ENCODE measurements at regions not wholly inside any gene's neighbourhood (a gene's known extent, or its start where the extent isn't known, plus 50 kb on each side); places are given as distances from the start of the nearest gene placed in this dataset.

- peaks cover 14% of the 10 kb centered on the region for H3K9me3 Mint-ChIP-seq (ENCODE audit: unreplicated experiment)
- H3K36me3 Mint-ChIP-seq (ENCODE audit: unreplicated experiment) = peaks cover 5% of the 10 kb centered on the region
- DNase-seq = no peak
- TF ChIP-seq, protein P1, sequence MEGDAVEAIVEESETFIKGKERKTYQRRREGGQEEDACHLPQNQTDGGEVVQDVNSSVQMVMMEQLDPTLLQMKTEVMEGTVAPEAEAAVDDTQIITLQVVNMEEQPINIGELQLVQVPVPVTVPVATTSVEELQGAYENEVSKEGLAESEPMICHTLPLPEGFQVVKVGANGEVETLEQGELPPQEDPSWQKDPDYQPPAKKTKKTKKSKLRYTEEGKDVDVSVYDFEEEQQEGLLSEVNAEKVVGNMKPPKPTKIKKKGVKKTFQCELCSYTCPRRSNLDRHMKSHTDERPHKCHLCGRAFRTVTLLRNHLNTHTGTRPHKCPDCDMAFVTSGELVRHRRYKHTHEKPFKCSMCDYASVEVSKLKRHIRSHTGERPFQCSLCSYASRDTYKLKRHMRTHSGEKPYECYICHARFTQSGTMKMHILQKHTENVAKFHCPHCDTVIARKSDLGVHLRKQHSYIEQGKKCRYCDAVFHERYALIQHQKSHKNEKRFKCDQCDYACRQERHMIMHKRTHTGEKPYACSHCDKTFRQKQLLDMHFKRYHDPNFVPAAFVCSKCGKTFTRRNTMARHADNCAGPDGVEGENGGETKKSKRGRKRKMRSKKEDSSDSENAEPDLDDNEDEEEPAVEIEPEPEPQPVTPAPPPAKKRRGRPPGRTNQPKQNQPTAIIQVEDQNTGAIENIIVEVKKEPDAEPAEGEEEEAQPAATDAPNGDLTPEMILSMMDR (IDR thresholded peaks at IDR 0.05; ENCODE audit: partially characterized antibody, unreplicated experiment) = no peak
- no peak overlapping the region for H3K27ac Mint-ChIP-seq (ENCODE audit: unreplicated experiment)
- no peaks in the 10 kb centered on the region for H3K27me3 Mint-ChIP-seq (ENCODE audit: unreplicated experiment)
- H3K4me3 Mint-ChIP-seq (ENCODE audit: unreplicated experiment) = no peak overlapping the region
- peaks cover 10% of the 10 kb centered on the region for H3K4me1 Mint-ChIP-seq (ENCODE audit: low read depth, unreplicated experiment)
These were observed 102.8 kb upstream of the PFN2 start for GRCh38 chr3:150073513-150073912.

DNA sequence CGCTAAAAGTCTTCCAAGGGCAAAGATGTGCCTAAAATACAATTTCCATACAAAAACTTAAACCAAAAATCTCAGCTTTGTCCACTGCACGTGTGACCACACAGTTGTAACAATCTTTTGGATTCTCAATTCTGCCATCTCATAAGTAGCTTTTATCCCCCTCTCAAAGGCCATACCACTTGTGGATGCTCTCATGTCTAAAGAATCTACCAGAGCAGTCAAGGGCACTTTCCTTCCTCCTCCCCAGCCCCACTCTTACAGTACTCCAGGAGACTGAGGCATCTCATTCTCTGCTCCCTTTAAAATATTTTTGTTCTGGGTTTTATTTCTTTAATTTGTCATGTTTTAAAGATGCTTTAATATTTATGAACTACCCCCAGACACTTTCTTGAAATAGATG, 102.3 kb upstream of the PFN2 start:
- Mint-ChIP-seq H3K9me3 (ENCODE audit: unreplicated experiment) (peaks cover 14% of the 10 kb centered on the region), H3K4me3 (ENCODE audit: unreplicated experiment) (no peak overlapping the region), H3K4me1 (ENCODE audit: low read depth, unreplicated experiment) (peaks cover 13% of the 10 kb centered on the region), H3K27ac (ENCODE audit: unreplicated experiment) (no peak overlapping the region), H3K27me3 (ENCODE audit: unreplicated experiment) (no peaks in the 10 kb centered on the region), H3K36me3 (ENCODE audit: unreplicated experiment) (peaks cover 5% of the 10 kb centered on the region)
- TF ChIP-seq, protein P1 (IDR thresholded peaks at IDR 0.05; ENCODE audit: partially characterized antibody, unreplicated experiment) = no peak
- no peak for DNase-seq

GRCh38 chr3:150072576-150072975, 101.9 kb upstream of the PFN2 start:
- Mint-ChIP-seq H3K9me3 (ENCODE audit: unreplicated experiment) (peaks cover 14% of the 10 kb centered on the region), H3K36me3 (ENCODE audit: unreplicated experiment) (peaks cover 5% of the 10 kb centered on the region), H3K27ac (ENCODE audit: unreplicated experiment) (no peak overlapping the region), H3K27me3 (ENCODE audit: unreplicated experiment) (peaks cover 3% of the 10 kb centered on the region), H3K4me3 (ENCODE audit: unreplicated experiment) (no peak overlapping the region), H3K4me1 (ENCODE audit: low read depth, unreplicated experiment) (peaks cover 17% of the 10 kb centered on the region)
- DNase-seq = no peak
- TF ChIP-seq, protein P1 (IDR thresholded peaks at IDR 0.05; ENCODE audit: partially characterized antibody, unreplicated experiment) = no peak

DNA sequence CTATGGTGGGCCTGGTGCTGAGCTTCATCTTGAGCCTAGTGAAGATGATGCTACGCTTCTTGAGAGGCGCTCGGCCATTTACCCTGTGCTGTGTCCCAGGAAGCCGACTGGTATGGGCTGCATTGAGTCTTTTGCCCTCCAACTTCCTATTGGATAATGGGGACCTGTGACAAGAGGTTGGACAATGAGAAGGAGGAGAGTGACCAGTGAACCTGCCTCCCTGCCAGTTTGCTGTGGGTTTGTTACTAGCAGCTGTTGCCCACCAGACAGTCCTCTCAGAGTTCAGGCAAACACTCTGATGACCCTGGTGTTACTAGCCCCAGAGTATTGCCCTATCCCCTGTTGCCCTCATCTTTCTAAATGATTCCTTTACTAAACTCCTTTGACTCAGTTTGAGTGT, 99.6 kb upstream of the PFN2 start:
- H3K27ac Mint-ChIP-seq (ENCODE audit: unreplicated experiment) = no peak overlapping the region
- no peak for DNase-seq
- peaks cover 19% of the 10 kb centered on the region for H3K4me1 Mint-ChIP-seq (ENCODE audit: low read depth, unreplicated experiment)
- peaks cover 3% of the 10 kb centered on the region for H3K27me3 Mint-ChIP-seq (ENCODE audit: unreplicated experiment)
- TF ChIP-seq, protein P1 (IDR thresholded peaks at IDR 0.05; ENCODE audit: partially characterized antibody, unreplicated experiment) = no peak
- H3K9me3 Mint-ChIP-seq (ENCODE audit: unreplicated experiment) = peaks cover 17% of the 10 kb centered on the region
- H3K4me3 Mint-ChIP-seq (ENCODE audit: unreplicated experiment) = no peak overlapping the region
- H3K36me3 Mint-ChIP-seq (ENCODE audit: unreplicated experiment) = no peaks in the 10 kb centered on the region

GRCh38 chr3:150069633-150070032, 98.9 kb upstream of the PFN2 start:
- H3K27me3 Mint-ChIP-seq (ENCODE audit: unreplicated experiment) = peaks cover 3% of the 10 kb centered on the region

More at GRCh38 chr3:150069633-150070032, 98.9 kb upstream of the PFN2 start:
- Mint-ChIP-seq H3K9me3 (ENCODE audit: unreplicated experiment) (peaks cover 17% of the 10 kb centered on the region), H3K27ac (ENCODE audit: unreplicated experiment) (peak overlapping the region; percentile 75), H3K4me3 (ENCODE audit: unreplicated experiment) (peak overlapping the region; percentile 22), H3K36me3 (ENCODE audit: unreplicated experiment) (no peaks in the 10 kb centered on the region), H3K4me1 (ENCODE audit: low read depth, unreplicated experiment) (peaks cover 19% of the 10 kb centered on the region)
- TF ChIP-seq, protein P1 (IDR thresholded peaks at IDR 0.05; ENCODE audit: partially characterized antibody, unreplicated experiment) = no peak
- no peak for DNase-seq
